ENCODE measurements at regions not wholly inside any gene's neighbourhood (a gene's known extent, or its start where the extent isn't known, plus 50 kb on each side); places are given as distances from the start of the nearest gene placed in this dataset.

DNA sequence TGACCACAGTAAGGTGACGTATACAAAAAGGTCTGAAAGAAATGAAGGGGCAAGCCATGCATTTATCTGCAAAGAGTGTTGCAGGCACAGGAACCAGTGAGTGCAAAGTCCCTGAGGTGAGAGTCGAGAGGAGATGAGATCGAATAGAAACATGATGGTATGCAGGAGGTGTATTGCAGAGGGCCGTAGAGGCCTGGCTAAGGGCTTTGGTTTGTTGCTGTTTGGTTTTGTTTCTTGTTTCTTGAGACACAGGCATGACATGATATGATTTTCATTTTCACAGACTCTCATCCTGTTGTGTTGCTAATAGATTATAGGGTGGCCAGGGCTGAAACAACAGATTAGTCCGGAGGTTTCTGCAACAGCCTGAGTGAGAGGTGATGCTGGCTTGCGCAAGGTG, 80.4 kb downstream of the HSPH1 start:
- Histone ChIP-seq H3K9me3 (no peaks in the 10 kb centered on the region), H3K4me1 (ENCODE audit: control insufficient read depth in 1 of 2, insufficient read depth in 2 of 2, low read depth in 1 of 2, low read length in 1 of 2) (no peaks in the 10 kb centered on the region), H3K9ac (no peak overlapping the region), H2AFZ (ENCODE audit: low read depth) (no peak overlapping the region), H3K4me3 (ENCODE audit: low read depth in 2 of 2, low read length in 1 of 2) (no peak overlapping the region), H3K9me2 (no peaks in the 10 kb centered on the region), H3F3A (replicated peaks; ENCODE audit: insufficient read depth) (no peaks in the 10 kb centered on the region), H3K27ac (ENCODE audit: low read depth in 2 of 2, low read length in 1 of 2) (no peak overlapping the region), H3K79me2 (ENCODE audit: insufficient read depth) (no peaks in the 10 kb centered on the region), H3K4me2 (no peak overlapping the region), H4K20me1 (ENCODE audit: insufficient read depth) (no peaks in the 10 kb centered on the region), H3K36me3 (replicated peaks in 1 of 2; ENCODE audit: control insufficient read depth in 1 of 2, insufficient read depth in 2 of 2, low read length in 1 of 2) (no peaks in the 10 kb centered on the region), H3K27me3 (ENCODE audit: insufficient read depth) (no peaks in the 10 kb centered on the region)
- ChIA-PET CTCF (no interaction called here), POLR2A (no interaction called here)
- no peak for DNase-seq
- TF ChIP-seq JUND (IDR thresholded peaks at IDR 0.05) = no peak
- TF ChIP-seq RXRA (IDR thresholded peaks at IDR 0.05; ENCODE audit: borderline replicate concordance, low read depth) = no peak
- no peak for TF ChIP-seq CHD2 (IDR thresholded peaks at IDR 0.05; ENCODE audit: low read length, partially characterized antibody)
- no peak for TF ChIP-seq TEAD4 (IDR thresholded peaks at IDR 0.05; ENCODE audit: borderline replicate concordance, insufficient read depth)
- TF ChIP-seq, protein P1, sequence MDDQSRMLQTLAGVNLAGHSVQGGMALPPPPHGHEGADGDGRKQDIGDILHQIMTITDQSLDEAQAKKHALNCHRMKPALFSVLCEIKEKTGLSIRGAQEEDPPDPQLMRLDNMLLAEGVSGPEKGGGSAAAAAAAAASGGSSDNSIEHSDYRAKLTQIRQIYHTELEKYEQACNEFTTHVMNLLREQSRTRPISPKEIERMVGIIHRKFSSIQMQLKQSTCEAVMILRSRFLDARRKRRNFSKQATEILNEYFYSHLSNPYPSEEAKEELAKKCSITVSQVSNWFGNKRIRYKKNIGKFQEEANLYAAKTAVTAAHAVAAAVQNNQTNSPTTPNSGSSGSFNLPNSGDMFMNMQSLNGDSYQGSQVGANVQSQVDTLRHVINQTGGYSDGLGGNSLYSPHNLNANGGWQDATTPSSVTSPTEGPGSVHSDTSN (IDR thresholded peaks at IDR 0.05) = no peak
- no peak for TF ChIP-seq TCF12 (IDR thresholded peaks at IDR 0.05)
- no peak for TF ChIP-seq SIN3A (IDR thresholded peaks at IDR 0.05; ENCODE audit: borderline replicate concordance, low read depth, low read length)
- 68% methylated on average over 6 of the region's 6 CpGs for WGBS (ENCODE audit: low lambda C conversion rate)

DNA sequence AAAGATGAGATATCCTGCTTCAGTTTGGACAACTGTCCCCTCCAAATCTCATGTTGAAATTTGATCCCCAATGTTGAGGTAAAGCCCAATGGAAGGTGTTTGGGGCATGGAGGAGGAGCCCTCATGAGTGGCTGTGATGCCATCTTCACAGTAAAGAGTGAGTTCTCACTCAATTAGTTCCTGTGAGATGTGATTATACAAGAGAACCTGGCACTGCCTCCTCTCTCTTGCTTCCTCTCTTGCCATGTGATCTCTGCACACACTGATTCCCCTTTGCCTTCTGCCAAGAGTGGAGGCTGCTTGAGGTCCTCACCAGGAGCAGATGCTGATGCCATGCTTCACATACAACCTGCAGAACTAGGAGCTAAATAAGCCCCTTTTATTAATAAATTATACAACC, 86.9 kb downstream of the HSPH1 start:
- CTCF ChIA-PET = interaction anchor here (1.7 to 2.4 kb wide), 3 partner anchors 18 to 126 kb away, joined by 4 to 5 read pairs (median 4); no protein-coding TSS in a partner anchor
- H3K4me2 ChIP-seq = no peak overlapping the region
- no peak for DNase-seq
- H3K9me2 ChIP-seq = no peaks in the 10 kb centered on the region
- H3K79me2 ChIP-seq (ENCODE audit: insufficient read depth) = no peaks in the 10 kb centered on the region
- H3K27ac ChIP-seq (ENCODE audit: low read depth in 2 of 2, low read length in 1 of 2) = peak overlapping the region in 1 of 2 experiments; percentile 47; a peak in 1 of 4 replicates
- H3K9me3 ChIP-seq = no peaks in the 10 kb centered on the region
- POLR2A ChIA-PET = no interaction called here
- peaks cover 5% of the 10 kb centered on the region for H3F3A ChIP-seq (replicated peaks; ENCODE audit: insufficient read depth)
- no peak overlapping the region for H3K9ac ChIP-seq
- H3K36me3 ChIP-seq (replicated peaks in 1 of 2; ENCODE audit: control insufficient read depth in 1 of 2, insufficient read depth in 2 of 2, low read length in 1 of 2) = no peaks in the 10 kb centered on the region
- H2AFZ ChIP-seq (ENCODE audit: low read depth) = no peak overlapping the region
- no peak for TF ChIP-seq GABPA (IDR thresholded peaks at IDR 0.05; ENCODE audit: low read depth)
- TF ChIP-seq, protein P2, sequence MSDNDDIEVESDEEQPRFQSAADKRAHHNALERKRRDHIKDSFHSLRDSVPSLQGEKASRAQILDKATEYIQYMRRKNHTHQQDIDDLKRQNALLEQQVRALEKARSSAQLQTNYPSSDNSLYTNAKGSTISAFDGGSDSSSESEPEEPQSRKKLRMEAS (IDR thresholded peaks at IDR 0.05; ENCODE audit: low read depth) = no peak
- TF ChIP-seq YY1 (IDR thresholded peaks at IDR 0.05; ENCODE audit: low read depth) = no peak
- TF ChIP-seq RAD21 (IDR thresholded peaks at IDR 0.05; ENCODE audit: low read length) = no peak
- TF ChIP-seq ELF1 (IDR thresholded peaks at IDR 0.05) = no peak
- no peak for TF ChIP-seq TAF1 (IDR thresholded peaks at IDR 0.05; ENCODE audit: borderline replicate concordance, low read depth, low read length)
- no peak for TF ChIP-seq POLR2AphosphoS5 (IDR thresholded peaks at IDR 0.05; ENCODE audit: low read depth, low read length)
- TF ChIP-seq TCF12 (IDR thresholded peaks at IDR 0.05) = no peak
- TF ChIP-seq GATA2 (CRISPR knock-in tag; IDR thresholded peaks at IDR 0.05) = no peak
- TF ChIP-seq SIN3A (IDR thresholded peaks at IDR 0.05; ENCODE audit: borderline replicate concordance, low read depth, low read length) = no peak
- no peak for TF ChIP-seq EP300 (IDR thresholded peaks at IDR 0.05; ENCODE audit: borderline replicate concordance in 1 of 2, low read depth in 1 of 2, low read length in 1 of 2)
- no peak for TF ChIP-seq USF1 (IDR thresholded peaks at IDR 0.05; ENCODE audit: borderline replicate concordance, low read depth)
- TF ChIP-seq FOXJ3 (CRISPR knock-in tag; IDR thresholded peaks at IDR 0.05) = no peak
- TF ChIP-seq MXI1 (IDR thresholded peaks at IDR 0.05; ENCODE audit: low read depth, low read length) = no peak
- TF ChIP-seq RFX5 (IDR thresholded peaks at IDR 0.05; ENCODE audit: low read length) = no peak
- TF ChIP-seq, protein P3, sequence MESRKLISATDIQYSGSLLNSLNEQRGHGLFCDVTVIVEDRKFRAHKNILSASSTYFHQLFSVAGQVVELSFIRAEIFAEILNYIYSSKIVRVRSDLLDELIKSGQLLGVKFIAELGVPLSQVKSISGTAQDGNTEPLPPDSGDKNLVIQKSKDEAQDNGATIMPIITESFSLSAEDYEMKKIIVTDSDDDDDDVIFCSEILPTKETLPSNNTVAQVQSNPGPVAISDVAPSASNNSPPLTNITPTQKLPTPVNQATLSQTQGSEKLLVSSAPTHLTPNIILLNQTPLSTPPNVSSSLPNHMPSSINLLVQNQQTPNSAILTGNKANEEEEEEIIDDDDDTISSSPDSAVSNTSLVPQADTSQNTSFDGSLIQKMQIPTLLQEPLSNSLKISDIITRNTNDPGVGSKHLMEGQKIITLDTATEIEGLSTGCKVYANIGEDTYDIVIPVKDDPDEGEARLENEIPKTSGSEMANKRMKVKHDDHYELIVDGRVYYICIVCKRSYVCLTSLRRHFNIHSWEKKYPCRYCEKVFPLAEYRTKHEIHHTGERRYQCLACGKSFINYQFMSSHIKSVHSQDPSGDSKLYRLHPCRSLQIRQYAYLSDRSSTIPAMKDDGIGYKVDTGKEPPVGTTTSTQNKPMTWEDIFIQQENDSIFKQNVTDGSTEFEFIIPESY (IDR thresholded peaks at IDR 0.05; ENCODE audit: borderline replicate concordance, low read depth) = no peak
- no peak for TF ChIP-seq NFIC (IDR thresholded peaks at IDR 0.05; ENCODE audit: borderline replicate concordance)
- no peak for TF ChIP-seq SMC3 (IDR thresholded peaks at IDR 0.05; ENCODE audit: low read depth, low read length)
- H3K27me3 ChIP-seq (ENCODE audit: insufficient read depth) = no peaks in the 10 kb centered on the region
- H3K4me3 ChIP-seq (ENCODE audit: low read depth in 2 of 2, low read length in 1 of 2) = no peak overlapping the region
- H3K4me1 ChIP-seq (ENCODE audit: control insufficient read depth in 1 of 2, insufficient read depth in 2 of 2, low read depth in 1 of 2, low read length in 1 of 2) = peaks cover 4 to 12% of the 10 kb centered on the region in 2 experiments; a peak in 1 of 4 replicates
- no peaks in the 10 kb centered on the region for H4K20me1 ChIP-seq (ENCODE audit: insufficient read depth)
